SK-N-DZ (cell line): ENCODE measurements at regions not wholly inside any gene's neighbourhood (a gene's known extent, or its start where the extent isn't known, plus 50 kb on each side); places are given as distances from the start of the nearest gene placed in this dataset.
A peak's percentile ranks its signal among the peaks of the same experiment; 100 is the strongest.

Source experiments
- DNase-seq: peaks from one replicate; pipeline ENCODE4 v3.0.0-alpha.2; 2015; ENCODE audit warnings: low spot score

GRCh38 chr3:81439108-81439507 lies 322.3 kb downstream of the GBE1 start:
- no peak for DNase-seq

GRCh38 chr3:81437683-81438082 lies 323.8 kb downstream of the GBE1 start:
- DNase-seq = peak; percentile 78

GRCh38 chr3:81436182-81436581 lies 325.3 kb downstream of the GBE1 start:
- DNase-seq = no peak

- no peak for DNase-seq
Measured at GRCh38 chr3:81435050-81435449, 326.4 kb downstream of the GBE1 start.

- DNase-seq = no peak
Measured at GRCh38 chr3:81434161-81434560, 327.3 kb downstream of the GBE1 start.

GRCh38 chr3:81433675-81434074 lies 327.8 kb downstream of the GBE1 start:
- DNase-seq = no peak

GRCh38 chr3:81432456-81432855 lies 329.0 kb downstream of the GBE1 start:
- DNase-seq = no peak

GRCh38 chr3:81426826-81427577 lies 334.4 kb downstream of the GBE1 start:
- no peak for DNase-seq

GRCh38 chr3:81425198-81425868 lies 336.1 kb downstream of the GBE1 start:
- DNase-seq = no peak

GRCh38 chr3:81419228-81419627 lies 342.2 kb downstream of the GBE1 start:
- DNase-seq = peak; percentile 23

- DNase-seq = no peak
Measured at GRCh38 chr3:81416812-81417211, 344.6 kb downstream of the GBE1 start.

GRCh38 chr3:81406318-81406717 lies 355.1 kb downstream of the GBE1 start:
- no peak for DNase-seq

GRCh38 chr3:81395739-81396513 lies 365.5 kb downstream of the GBE1 start:
- peak; percentile 82 for DNase-seq

GRCh38 chr3:81394651-81395524 lies 366.6 kb downstream of the GBE1 start:
- DNase-seq = no peak

- no peak for DNase-seq
Measured at GRCh38 chr3:81393251-81393650, 368.2 kb downstream of the GBE1 start.

GRCh38 chr3:81390796-81391195 lies 370.6 kb downstream of the GBE1 start:
- no peak for DNase-seq

- DNase-seq = no peak
Measured at GRCh38 chr3:81388191-81388590, 373.3 kb downstream of the GBE1 start.

GRCh38 chr3:81382470-81382869 lies 379.0 kb downstream of the GBE1 start:
- no peak for DNase-seq

GRCh38 chr3:81380234-81380633 lies 381.2 kb downstream of the GBE1 start:
- no peak for DNase-seq

GRCh38 chr3:81378552-81379293 lies 382.7 kb downstream of the GBE1 start:
- no peak for DNase-seq

- DNase-seq = no peak
Measured at GRCh38 chr3:81375921-81376320, 385.5 kb downstream of the GBE1 start.
